GM21619 (cell line): ENCODE measurements at regions not wholly inside any gene's neighbourhood (a gene's known extent, or its start where the extent isn't known, plus 50 kb on each side); places are given as distances from the start of the nearest gene placed in this dataset.

ENCODE experiments used
- ATAC-seq: cut with Tn5 transposase; IDR thresholded peaks from one replicate; pipeline ENCODE4 v1.9.1; 2021; ENCODE audit not compliant: unreplicated experiment

DNA sequence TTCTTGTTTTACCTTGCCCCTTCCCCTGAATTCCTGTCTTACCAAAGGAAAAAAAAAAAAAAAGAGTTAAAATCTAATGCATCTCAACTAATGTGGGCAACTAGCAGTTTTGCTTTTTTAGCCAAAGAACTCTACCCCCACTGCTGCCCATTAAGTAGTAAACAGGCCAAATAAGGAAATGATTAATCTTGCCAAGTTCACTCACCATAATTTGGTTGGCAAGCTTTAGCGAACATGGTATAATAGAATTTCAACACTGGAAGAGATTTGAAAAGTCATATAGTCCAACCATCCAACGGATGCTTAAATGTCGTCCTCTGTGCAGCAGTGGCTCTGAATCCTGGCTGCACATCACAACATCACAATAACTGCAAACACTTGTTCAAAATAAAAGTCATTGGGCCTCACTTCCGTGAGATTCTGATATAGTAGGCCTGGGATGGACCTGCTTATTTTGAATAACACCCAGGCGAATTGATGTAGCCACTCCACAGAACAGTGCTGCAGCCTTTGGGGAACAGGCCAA is 142.0 kb upstream of the UBE2E1 start:
- no peak for ATAC-seq

DNA sequence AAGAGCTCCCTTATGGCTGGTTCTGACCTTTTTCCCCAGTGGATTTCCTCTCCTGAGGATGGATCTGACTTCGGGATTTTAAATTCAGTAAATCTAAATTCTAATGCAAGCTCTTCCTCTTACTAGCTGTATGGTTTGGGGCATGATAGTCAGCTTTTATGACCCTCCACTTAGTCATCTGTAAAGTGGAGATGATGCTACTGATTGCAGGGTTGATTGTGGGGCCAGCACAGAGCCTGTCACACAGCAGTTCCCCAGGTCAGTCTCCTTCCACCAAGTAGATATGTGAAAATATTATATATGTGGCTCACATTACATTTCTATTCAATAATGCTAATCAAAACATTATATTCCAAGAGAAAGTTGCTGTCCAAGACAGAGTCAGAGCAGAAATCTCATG is 141.3 kb upstream of the UBE2E1 start:
- no peak for ATAC-seq

DNA sequence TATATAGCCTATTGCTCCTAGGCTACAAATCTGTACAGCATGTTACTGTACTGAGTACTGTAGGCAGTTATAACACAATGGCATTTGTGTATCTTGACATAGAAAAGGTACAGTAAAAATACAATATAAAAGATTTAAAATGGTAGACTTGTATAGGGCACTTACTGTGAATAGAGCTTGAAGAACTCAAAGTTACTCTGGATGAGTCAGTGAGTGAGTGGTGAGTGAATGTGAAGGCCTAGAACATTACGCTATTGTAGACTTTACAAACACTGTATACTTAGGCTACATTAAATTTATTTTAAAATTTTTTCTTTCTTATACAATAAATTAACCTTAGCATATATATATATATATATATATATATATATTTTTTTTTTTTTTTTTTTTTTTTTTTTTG is 140.0 kb upstream of the UBE2E1 start:
- ATAC-seq, result no peak

DNA sequence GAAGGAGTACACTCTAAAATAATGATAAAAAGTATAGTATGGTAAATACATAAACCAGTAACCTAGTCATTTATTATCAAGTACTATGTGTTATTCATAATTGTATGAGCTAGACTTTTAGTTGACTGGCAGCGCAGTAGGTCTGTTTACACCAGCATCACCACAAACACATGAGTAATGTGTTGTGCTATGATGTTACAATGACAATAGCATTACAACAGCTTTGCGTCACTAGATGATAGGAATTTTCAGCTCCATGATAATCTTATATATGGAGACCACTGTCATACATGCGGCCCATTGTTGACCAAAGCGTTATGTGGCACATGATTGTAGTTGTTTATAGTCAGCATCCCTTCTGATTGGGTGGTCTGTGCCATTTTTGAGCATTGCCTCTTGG is 138.9 kb upstream of the UBE2E1 start:
- ATAC-seq, result no peak

DNA sequence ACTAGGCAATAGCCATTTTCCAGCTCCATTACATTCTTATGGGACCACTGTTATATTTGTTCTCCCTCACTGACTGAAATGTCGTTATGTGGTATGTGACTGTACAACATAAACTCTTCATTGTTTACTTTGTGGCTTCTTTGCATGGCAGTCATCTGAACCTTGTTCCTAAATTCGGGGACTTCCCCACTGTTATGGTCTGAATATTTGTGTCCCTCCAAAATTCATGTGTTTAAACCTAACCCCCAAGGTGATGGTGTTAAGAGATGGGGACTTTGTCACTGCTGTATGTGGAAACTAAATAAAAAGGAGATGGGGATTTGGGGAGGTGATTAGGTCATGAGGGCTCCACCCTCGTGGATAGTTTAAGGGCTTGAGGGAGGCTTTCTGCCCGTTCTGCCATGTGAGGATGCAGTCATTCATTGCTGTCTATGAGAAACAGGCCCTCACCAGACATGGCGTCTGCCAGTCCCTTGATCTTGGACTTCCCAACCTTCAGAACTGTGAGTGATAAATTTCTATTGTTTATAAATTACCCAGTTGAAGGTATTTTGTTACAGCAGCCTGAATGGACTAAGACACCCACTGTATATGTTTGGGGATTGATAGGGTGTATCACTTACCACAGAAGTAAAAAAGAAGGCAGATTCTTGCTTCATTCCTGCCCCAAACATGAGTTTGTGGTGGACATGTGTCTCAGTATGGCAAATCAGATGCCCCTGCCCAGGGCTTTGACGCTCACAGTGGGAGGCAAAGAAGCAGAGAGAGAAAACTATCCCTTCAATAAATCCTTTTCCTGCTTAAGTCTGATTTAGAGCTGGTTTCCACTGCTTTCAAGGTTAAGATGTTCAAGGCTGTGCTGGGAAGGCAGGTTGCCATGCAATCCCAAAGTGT is 138.0 kb upstream of the UBE2E1 start:
- peak; percentile 56 for ATAC-seq

DNA sequence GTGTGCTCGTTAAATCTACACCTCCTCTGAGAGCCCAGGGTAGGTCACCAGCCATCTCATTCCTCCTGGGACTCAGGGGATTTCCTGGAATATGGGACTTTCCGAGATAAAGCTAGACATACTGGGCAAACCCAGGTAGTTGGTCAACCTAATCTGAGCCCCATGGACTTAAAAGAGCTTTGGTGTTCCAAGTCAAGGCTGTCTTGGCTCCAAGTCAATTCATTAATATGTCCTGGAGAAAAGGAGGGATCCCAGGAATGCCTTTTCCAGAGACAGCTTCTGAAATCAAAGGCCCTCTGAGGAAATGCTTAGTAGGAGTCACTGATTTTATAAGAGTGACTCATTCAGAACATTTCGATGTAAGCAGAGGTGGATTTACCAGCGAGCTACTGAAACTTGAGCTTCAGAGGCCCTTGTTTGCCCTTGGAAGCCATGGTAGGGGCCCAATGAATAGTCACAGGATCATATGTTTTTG is 137.3 kb upstream of the UBE2E1 start:
- ATAC-seq, result no peak

DNA sequence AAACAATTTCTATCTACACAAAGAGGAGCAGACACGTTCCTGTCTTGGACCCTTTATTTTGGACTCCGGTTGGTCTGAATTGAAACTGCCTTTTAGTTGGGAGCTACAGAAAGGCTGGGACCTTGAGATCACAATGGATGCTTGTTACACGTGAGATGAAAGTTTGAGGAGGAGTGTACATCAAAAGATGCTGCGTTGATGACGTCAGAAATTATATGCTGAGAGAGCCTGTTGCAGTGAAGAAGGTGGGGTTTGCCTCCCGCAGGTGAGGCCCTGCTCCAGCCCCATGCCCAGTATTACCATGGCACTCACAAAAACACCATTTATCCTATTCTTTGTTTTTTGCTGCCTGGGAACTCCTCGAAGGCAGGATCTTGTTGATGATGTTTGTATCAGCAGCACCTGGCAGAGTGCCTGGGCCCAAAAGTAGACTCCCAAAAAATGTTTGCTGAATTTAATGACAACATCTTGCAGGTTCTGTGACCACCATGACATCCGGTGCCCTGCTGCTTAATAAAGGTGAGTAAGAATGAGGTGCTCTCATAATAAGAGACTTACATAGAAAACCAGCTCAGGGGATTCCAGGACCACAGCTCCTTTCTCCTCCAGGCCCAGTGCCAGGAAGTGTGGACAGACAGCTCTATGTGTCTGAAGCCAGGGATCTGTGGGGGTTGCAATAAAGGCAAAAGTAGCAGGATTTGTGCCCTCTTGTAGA is 136.1 kb upstream of the UBE2E1 start:
- no peak for ATAC-seq

DNA sequence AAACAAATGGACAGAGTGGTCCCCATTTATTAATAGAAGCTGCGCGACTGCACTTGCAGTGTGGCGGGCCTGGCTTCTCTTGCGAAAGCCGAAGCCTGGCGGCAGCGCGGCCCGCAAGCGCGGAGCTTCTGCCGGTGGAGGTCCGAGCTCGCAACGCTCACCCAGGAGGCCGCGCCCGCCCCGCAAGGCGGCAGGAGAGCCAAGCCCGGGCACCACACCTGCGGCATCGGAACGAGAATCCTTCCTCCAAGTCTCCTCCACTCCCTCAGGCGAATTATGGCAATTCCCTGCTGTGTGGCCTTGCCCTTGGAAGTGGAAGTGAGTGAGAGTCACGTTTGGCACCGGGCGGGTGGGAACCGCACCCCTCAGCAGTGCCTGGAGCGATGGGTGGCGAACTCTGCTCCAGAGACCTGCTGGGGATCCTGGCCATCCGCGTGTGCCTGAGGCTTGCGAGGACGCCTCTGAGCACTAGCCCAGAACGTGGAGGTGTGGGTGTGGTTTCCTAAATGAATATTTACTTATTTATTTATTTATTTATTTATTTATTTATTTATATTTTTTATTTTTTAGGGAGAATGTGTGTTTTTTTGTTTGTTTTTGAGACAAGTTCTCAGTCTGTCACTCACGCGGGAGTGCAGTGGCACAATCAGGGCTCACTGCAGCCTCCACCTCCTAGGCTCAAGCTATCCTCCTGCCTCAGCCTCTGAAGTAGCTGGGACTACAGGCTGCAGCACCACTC is 133.7 kb upstream of the UBE2E1 start:
- no peak for ATAC-seq

DNA sequence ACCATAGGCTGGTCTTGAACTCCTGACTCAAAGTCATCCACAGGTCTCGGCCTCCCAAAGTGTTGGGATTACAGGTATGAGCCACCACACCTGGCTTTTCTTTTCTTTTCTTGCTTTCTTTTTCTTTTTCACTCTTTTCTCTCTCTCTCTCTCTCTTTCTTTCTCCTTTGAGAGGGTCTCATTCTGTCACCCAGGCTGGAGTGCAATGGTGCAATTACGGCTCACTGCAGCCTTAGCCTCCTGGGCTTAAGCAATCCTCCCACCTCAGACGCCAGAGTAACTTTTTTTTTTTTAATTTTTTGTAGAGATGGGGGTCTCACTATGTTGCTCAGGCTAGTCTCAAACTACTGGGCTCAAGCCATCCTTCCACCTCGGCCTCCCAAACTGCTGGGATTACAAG is 133.1 kb upstream of the UBE2E1 start:
- no peak for ATAC-seq

DNA sequence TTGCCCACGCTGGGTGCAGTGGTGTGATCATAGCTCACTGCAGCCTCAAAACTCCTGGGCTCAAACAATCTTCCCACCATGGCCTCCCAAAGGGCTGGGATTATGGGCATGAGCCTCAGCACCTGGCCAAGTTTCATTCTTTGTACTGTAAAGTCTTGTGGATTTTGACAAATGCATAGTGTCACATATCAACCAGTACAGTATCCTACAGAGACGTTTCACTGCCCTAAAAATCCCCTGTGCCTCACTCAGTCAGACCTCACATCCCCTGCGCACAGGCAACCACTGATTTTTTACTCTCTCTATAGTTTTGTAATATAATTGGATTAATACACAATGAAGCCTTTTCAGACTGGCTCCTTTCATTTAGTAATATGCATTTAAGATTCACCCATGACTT is 130.7 kb upstream of the UBE2E1 start:
- no peak for ATAC-seq

DNA sequence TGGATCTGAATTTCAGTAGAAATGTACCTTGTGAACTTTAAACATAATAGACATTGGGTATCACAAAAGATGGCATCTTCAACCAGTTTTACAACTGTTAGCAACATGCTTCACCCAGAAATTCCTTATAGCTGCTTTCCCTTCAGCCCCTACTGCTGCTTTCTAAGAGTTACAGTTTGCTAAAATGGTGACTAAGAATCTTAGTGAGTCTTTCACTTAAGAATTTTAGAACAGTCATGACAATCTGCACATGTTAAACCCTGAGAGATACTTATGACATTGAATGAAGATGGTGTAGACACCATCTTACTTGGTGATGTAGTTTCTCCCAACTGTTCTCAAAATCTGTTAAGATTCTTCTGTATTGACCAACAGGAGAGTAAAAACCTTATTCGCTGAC is 129.7 kb upstream of the UBE2E1 start:
- no peak for ATAC-seq

DNA sequence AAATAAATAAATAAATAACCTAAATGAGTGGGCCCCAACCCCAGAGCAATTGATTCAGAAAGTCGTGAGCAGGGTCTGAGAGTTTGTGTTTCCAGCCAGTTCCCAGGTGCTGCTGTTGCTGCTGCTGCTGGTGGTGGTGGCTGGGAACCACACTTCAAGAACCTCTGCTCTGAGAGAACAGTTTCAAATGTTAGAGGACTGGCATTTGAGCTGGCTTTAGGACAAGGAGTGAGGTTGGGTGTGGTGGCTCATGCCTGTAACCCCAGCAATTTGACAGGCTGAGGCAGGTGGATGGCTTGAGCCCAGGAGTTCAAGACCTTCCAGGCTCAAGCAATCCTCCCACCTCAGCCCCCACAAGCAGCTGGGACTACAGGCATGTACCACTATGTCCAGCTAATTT is 123.1 kb upstream of the UBE2E1 start:
- ATAC-seq, result no peak

DNA sequence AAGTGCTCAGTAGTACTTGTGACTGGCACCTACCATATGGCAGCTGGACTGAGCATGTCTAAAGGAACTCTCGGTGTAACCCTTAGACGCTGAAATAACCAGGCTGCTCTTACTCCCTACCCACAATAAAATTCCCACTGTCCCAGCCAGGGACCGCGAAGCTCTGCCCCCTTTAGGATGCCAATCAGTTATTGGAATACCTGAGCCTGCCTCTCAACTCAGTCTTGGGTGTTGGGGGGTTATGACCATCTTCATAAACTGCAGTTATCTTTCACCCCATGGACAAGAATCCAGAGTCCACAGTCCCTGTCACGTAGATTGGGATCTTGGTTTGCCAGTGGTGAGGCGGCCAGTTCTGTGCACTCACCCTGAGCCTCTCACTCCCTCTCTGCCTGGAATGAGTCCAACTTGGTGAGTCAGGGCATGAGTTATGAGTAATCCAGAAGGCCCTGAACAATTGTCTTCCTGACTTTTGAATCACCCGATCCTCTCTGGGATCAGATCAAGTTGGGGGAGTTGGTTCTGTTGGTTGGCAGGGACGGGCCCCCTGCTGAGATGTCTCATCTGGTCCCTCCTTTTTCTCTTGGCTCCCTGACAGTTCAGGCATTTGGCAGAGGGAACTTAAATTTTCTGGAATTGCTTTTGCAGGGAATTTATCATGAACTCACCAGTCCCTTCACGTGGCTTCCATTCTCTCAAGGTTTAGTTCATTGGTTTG is 120.1 kb upstream of the UBE2E1 start:
- no peak for ATAC-seq

DNA sequence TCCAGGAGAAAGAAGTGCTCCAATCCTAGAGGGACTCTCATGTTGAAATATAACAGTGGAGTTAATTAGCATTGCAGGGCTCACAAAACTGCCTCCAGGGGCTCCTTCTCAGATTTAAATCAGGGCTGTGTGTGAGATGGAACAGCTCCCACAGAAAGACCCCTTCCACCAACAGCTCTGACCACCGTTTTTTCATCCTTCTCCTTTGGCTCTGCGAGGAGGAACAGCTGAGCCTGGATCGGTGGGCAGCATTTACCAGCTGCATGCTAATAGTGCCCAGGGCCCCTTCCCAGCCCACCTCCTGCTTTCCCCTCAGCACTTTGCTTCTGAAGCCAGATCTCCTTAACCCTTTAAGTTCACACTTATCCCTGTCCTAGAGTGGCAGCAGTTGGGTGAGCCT is 119.2 kb upstream of the UBE2E1 start:
- no peak for ATAC-seq

DNA sequence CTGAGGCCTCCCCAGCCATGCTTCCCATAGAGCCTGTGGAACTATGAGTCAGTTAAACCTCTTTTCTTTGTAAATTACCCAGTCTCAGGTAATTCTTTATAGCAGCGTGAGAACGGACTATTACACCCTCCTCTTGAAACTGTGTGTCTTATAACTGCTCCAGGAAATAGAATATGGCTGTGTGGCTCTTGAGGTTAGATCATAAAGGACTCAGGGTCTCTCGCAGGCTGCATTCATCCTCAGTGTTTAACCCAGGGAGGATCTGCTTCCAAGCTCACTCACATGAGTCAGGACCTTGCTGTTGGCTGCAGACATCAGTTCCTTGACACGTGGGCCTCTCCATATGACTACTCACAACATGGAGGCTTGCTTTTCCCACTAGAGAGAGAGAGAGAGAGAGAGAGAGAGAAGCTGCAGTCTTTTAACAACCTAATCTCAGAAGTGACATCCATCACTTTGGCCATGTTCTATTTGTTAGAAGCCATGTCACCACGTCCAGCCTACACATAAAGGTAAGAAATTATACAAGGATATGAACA is 114.3 kb upstream of the UBE2E1 start:
- no peak for ATAC-seq

DNA sequence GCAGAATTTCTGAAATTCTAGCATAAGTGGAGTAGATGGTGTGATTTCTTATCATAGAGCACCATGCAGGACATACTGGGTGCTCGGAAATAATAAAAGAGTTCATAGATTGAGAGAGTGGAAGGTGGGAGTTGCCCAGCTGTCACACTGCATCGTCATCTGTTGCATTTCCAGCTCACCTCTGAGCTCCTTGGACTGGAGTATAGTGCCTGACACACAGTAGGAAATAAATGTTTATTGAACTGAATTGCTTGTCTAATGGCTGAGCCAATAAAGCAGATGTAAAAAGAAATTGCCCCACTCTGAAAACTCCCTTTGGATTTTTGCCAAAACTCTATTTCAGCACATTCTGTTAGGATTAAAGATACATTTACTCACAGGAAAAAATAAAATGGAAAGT is 108.9 kb upstream of the UBE2E1 start:
- ATAC-seq, result no peak

DNA sequence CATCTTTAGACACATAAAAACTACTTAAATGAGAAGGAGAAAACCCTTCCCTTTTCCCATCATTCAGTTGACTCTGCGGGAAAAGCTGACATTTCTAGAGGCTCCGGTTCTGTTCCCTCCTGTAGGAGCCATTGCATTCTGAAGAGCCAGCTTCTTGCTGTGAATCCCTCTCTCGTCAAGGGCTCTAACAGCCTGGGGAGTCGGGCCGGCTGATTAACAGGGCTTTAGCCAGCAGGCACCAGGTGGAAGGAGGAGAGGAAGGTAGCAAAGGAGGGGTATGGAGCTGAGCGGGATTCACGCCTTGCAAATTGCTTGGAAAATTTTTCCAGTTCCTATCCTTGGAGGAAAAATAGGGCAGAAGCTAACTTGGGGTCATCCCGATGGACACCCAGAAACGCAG is 108.3 kb upstream of the UBE2E1 start:
- no peak for ATAC-seq

DNA sequence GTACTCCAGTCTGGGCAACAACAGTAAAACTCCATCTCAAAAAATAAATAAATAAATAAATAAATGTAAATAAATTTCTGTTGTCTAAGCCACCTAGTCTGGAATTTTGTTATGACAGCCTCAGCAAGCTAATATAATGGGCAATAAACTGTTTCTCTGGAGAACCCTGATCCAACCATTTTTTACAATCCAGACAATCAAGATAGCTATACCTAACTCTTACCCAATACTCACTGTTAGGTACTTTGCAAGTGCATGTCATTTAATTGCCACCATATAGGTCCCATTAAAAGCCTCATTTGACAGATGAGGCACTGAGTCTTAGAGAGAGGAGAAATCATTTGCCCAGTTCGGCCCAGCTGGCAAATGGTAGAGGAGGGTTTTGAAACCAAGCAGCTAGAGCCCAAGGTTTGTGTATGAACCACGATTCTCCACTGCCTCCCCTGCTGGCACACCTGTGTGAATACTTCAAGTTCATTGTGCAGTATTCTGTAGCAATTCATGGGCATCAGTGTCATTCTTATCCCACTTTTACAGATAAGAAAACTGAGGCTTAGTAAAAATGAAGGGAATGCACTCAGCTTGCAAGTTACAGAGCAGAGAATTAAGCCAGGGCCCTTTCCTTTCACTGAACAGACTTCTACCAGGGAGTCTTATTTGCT is 107.0 kb upstream of the UBE2E1 start:
- no peak for ATAC-seq

DNA sequence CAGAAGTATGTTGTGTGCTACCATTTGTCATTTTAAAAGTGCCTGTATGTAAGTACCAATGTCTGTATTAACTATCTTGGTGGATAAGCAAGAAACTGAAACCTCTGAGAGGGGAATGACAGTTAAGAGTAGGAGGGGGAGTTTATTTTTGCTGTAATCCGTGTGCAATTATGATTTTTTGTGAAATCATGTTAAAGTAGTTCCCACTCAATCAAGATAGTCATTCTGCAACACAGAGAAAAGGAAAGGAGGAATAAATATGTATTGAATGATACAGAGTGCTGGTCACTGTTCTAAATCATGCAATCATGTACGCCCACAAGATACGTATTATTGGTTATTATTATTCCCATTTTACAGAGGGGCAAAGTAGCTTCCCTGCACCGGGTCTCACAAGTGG is 105.1 kb upstream of the UBE2E1 start:
- ATAC-seq, result no peak
